Left lung (tissue), 4 donors: ENCODE measurements at regions not wholly inside any gene's neighbourhood (a gene's known extent, or its start where the extent isn't known, plus 50 kb on each side); places are given as distances from the start of the nearest gene placed in this dataset.

ENCODE experiments used
- ATAC-seq: fragments of 200-7000 bp; cut with Tn5 transposase; one replicate; pipeline ENCODE4 v1.9.1; 2020; ENCODE audit warnings: moderate library complexity
- DNase-seq, 4 donors: peaks; one replicate each; pipeline ENCODE4 v3.0.0-alpha.2; 2013 to 2020
- H3K27ac ChIP-seq, 2 donors: fragments of 200-600 bp; sonication (generic) in 1 of 2; one replicate each; pipeline versions ENCODE4 v1.5.0 to v1.8.0; 2020 to 2021
- H3K27me3 ChIP-seq, 2 donors: fragments of 200-600 bp; sonication (generic) in 1 of 2; one replicate each; pipeline versions ENCODE4 v1.5.0 to v1.8.0; 2020 to 2021
- H3K36me3 ChIP-seq, 2 donors: fragments of 200-600 bp; sonication (generic) in 1 of 2; one replicate each; pipeline versions ENCODE4 v1.5.0 to v1.8.0; 2020 to 2021
- H3K4me1 ChIP-seq, 2 donors: fragments of 200-600 bp; one replicate each; pipeline ENCODE4 v1.8.0; 2021
- H3K4me3 ChIP-seq, 2 donors: fragments of 200-600 bp; sonication (generic) in 1 of 2; one replicate each; pipeline versions ENCODE4 v1.5.0 to v1.8.0; 2020 to 2021; ENCODE audit warnings: mild to moderate bottlenecking in 1 of 2
- H3K9me3 ChIP-seq, 2 donors: fragments of 200-600 bp; sonication (generic) in 1 of 2; one replicate each; pipeline versions ENCODE4 v1.5.0 to v1.8.0; 2020 to 2021
- intact Hi-C, 2 donors: fragments of 100-400 bp; cut with DNase I; formaldehyde crosslinking; loops; one replicate each; pipeline versions ENCODE4 v1.11.2 to v1.14.2; 2022
- TF ChIP-seq, protein P1 (sequence below), 2 donors: fragments of 200-600 bp; sonication (generic) in 1 of 2; IDR thresholded peaks; one replicate each; pipeline versions ENCODE4 v1.5.0 to v1.8.0; 2021; ENCODE audit warnings: antibody characterized with exemption in 2 of 2
- donor health status: DM: no; HTN: yes; CAD: no.
- donor health status: DM: no; HTN: no; CAD: no.

DNA sequence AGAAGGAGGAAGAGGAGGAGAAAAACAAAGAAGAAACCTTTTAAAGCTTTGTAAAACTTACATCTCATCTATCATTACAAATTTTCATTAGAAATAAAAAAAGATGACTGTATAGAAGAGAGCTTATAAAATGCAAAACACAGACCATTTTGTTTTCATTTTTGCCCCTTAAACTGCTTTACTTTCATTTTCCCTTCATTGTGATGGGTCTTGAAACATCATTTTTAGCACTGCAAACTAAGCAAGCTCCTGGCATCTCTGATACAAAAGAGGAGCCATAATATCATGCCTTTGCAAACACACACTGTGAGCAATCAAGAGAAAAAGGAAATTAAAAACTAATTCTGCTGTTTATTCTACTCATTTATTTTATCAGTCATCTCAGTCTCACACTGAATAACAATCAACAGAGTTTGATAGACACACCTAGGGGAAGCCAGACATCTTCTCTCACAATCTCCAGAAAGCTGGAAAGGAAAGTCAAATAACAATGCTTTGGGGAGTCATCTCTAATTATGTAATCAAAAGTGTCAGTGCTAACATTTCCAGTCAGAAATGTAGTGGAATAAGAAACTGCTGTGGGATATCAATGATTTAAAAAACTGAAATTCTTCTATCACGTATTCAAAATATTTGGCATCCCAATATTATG, 467.7 kb upstream of the FAT3 start:
- H3K9me3 ChIP-seq, result peaks cover 0 to 4% of the 10 kb centered on the region in 2 donors
- no peak overlapping the region for H3K4me3 ChIP-seq
- ATAC-seq (no peak), DNase-seq (no peak)
- H3K27me3 ChIP-seq, result no peaks in the 10 kb centered on the region
- intact Hi-C loops, result no loop called here
- no peak overlapping the region for H3K27ac ChIP-seq
- TF ChIP-seq, protein P1, sequence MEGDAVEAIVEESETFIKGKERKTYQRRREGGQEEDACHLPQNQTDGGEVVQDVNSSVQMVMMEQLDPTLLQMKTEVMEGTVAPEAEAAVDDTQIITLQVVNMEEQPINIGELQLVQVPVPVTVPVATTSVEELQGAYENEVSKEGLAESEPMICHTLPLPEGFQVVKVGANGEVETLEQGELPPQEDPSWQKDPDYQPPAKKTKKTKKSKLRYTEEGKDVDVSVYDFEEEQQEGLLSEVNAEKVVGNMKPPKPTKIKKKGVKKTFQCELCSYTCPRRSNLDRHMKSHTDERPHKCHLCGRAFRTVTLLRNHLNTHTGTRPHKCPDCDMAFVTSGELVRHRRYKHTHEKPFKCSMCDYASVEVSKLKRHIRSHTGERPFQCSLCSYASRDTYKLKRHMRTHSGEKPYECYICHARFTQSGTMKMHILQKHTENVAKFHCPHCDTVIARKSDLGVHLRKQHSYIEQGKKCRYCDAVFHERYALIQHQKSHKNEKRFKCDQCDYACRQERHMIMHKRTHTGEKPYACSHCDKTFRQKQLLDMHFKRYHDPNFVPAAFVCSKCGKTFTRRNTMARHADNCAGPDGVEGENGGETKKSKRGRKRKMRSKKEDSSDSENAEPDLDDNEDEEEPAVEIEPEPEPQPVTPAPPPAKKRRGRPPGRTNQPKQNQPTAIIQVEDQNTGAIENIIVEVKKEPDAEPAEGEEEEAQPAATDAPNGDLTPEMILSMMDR (IDR thresholded peaks at IDR 0.05), result no peak
- H3K4me1 ChIP-seq, result no peaks in the 10 kb centered on the region
- no peaks in the 10 kb centered on the region for H3K36me3 ChIP-seq

DNA sequence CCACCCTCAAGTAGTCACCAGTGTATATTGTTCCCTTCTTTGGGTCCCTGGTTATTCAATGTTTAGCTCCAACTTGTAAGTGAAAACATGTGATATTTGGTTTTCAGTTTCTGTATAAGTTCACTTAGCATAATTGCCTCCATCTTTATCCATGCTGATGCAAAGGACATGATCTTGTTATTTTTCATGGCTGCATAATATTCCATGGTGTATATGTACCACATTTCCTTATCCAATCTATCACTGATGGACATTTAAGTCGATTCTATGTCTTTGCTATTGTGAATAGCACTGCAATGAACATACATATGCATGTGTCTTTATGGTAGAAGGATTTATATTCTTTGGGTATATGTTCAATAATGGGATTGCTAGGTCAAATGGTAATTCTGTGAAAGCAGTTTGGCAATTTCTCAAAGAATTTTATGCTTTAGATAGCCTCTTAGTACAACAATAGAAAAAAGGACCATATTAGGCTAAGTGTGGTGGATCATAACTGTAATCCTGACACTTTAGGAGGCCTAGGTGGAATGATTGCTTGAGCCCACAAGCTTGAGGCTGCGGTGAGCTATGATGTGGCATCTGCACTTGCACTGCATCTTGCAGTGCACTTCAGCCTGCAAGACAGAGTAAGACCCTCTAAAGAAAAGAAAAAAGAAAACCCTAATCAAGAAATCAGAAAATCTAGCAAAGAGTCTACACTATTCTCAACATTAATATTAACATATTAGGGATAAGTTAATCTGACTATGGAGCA, 468.5 kb upstream of the FAT3 start:
- Histone ChIP-seq H3K4me1 (no peaks in the 10 kb centered on the region), H3K27me3 (no peaks in the 10 kb centered on the region), H3K36me3 (no peaks in the 10 kb centered on the region), H3K9me3 (peaks cover 0 to 4% of the 10 kb centered on the region in 2 donors), H3K27ac (no peak overlapping the region), H3K4me3 (no peak overlapping the region)
- intact Hi-C loops, result no loop called here
- DNase-seq (no peak), ATAC-seq (no peak)
- TF ChIP-seq, protein P1 (IDR thresholded peaks at IDR 0.05), result no peak

DNA sequence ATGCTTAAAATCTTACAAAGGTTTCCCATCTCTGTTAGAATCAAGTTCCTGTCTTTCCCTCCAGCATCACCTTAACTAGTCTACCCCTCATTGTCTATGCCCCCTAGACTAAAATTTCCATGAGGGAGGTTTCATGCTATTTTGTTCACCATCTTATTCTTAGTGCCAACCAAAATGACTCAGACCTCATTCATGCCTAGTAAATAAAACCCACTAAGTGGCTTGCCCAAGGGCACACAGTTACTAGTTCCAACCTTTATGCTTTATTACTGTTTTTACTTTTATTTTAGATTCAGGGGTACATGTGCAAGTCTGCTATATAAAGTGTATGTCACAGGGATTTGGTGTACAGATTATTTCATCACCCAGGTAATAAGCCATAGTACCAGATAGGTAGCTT, 469.1 kb upstream of the FAT3 start:
- Histone ChIP-seq H3K4me3 (no peak overlapping the region), H3K27me3 (no peaks in the 10 kb centered on the region), H3K36me3 (no peaks in the 10 kb centered on the region), H3K27ac (no peak overlapping the region), H3K4me1 (no peaks in the 10 kb centered on the region), H3K9me3 (peaks cover 0 to 4% of the 10 kb centered on the region in 2 donors)
- TF ChIP-seq, protein P1 (IDR thresholded peaks at IDR 0.05), result no peak
- intact Hi-C loops, result no loop called here
- DNase-seq (no peak), ATAC-seq (no peak)

DNA sequence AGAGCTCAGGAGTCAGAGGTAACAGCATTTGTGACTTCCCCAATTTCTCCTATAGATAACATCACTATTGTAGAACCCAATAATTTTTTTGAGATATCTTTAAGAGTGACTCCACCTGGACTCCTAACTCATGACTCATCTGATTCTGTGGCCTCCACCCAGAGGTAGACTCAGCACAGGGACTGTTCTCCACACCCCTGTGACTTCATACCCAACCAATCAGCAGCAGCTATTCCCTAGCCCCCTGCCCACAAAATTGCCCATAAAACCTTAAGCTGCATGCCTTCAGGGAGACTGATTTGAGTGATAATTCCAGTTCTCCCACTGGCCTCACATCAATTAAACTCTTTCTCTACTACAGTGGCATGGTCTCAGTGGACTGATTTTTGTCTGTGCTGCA, 475.4 kb upstream of the FAT3 start:
- Histone ChIP-seq H3K36me3 (no peaks in the 10 kb centered on the region), H3K27me3 (no peaks in the 10 kb centered on the region), H3K4me3 (no peak overlapping the region), H3K4me1 (no peaks in the 10 kb centered on the region), H3K27ac (no peak overlapping the region), H3K9me3 (no peaks in the 10 kb centered on the region)
- intact Hi-C loops, result no loop called here
- ATAC-seq (no peak), DNase-seq (no peak)
- TF ChIP-seq, protein P1 (IDR thresholded peaks at IDR 0.05), result no peak

DNA sequence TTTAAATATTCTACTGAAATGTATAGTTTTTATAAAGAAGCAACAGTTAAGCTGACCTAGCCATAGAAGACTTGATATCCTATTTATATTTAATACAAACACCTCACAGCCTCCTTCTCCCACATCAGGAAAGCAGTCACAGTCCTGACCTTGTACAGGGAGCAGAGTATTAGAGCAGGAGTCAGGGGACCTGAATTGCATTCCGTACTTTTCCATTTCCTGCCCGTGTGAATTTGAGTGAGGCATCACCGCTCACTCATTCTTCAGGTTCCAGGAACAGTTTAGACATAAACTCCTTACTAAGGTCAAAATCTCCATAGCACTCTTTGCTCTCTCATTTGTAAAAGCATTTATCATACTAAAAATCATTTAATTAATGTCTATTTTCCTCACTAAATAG, 482.5 kb upstream of the FAT3 start:
- no peak for DNase-seq
- intact Hi-C loops, result no loop called here
- peaks cover 0 to 1% of the 10 kb centered on the region in 2 donors for H3K9me3 ChIP-seq
- TF ChIP-seq, protein P1 (IDR thresholded peaks at IDR 0.05), result no peak
- no peak overlapping the region for H3K27ac ChIP-seq
- H3K27me3 ChIP-seq, result no peaks in the 10 kb centered on the region
- H3K36me3 ChIP-seq, result no peaks in the 10 kb centered on the region
- no peak for ATAC-seq
- H3K4me3 ChIP-seq, result no peak overlapping the region
- no peaks in the 10 kb centered on the region for H3K4me1 ChIP-seq
